SHP77 (cell line): ENCODE measurements at regions not wholly inside any gene's neighbourhood (a gene's known extent, or its start where the extent isn't known, plus 50 kb on each side); places are given as distances from the start of the nearest gene placed in this dataset.
"Not testable (repeated sequence)": the region's sequence is repeated elsewhere in the genome, so short reads cannot be mapped to it uniquely, and the experiment has no call there.

Source experiments
- DNase-seq, 2 experiments: peaks; one replicate each; lab custom pipeline; 2025; lab: John Stamatoyannopoulos, UW

DNA sequence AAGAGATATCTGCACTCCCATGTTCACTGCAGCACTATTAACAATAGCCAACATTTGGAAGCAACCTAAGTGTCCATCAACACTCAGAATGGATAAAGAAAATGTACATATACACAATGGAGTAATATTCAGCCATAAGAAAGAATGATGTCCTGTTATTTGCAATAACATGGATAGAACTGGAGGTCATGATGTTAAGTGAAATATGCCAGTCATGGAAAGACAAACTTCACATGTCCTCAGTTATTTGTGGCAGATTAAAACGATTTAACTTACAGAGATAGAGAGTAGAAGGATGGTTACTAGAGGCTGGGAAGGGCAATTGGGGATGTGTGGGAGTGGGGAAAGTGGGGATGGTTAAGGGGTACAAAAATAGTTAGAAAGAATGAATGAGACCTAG is 110.3 kb upstream of the PCSK5 start:
- no peak for DNase-seq

DNA sequence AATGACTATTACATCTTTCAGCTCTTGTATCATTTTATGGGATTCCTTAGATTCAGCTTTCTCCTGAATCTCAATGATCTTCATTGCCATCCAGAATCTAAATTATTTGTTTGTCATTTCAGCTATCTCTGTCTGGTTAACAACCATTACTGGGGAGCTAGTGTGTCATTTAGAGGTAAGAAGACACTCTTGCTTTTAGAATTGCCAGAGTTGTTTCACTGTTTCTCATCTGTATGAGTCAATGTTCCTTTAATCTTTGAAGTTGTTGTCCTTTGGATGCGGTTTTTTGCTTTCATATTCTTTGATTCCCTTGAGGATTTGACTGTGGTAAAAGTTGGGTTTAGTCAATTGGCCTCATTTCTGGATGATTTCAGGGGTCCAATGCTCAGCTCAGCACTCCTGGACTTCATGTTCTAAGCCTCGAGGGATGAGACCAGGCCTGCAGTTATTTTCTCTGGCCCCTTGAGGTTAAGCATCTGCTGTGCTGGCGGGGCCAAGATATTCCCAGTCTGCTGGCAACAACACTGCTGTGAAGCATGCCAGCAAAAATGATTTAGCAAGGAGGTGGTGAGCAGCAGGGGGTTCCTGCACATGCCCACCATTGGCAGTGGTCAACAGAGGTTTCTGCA is 102.4 kb upstream of the PCSK5 start:
- no peak for DNase-seq

- DNase-seq, result no peak
Measured at GRCh38 chr9:75797085-75797580, 93.3 kb upstream of the PCSK5 start.

- DNase-seq, result no peak
Measured at GRCh38 chr9:75798505-75798904, 92.0 kb upstream of the PCSK5 start.

DNA sequence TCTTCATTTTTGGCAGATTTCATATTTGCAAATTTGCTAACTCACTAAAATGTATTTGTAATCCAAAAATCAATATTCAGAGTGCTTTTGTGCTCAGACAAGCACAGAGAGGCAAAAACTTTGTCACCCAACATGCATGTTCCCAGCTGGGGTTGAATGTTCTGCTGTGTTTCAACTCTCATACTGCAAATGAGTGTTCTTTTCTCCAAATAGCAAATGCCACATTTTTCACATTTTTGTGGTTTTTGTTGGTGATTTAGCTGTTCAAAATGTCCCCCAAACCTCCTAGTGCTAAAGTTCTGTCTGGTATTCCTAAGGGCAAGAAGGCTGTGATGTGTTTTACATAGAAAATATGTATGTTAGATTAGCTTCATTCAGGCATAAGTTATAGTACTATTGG is 87.3 kb upstream of the PCSK5 start:
- no peak for DNase-seq

DNA sequence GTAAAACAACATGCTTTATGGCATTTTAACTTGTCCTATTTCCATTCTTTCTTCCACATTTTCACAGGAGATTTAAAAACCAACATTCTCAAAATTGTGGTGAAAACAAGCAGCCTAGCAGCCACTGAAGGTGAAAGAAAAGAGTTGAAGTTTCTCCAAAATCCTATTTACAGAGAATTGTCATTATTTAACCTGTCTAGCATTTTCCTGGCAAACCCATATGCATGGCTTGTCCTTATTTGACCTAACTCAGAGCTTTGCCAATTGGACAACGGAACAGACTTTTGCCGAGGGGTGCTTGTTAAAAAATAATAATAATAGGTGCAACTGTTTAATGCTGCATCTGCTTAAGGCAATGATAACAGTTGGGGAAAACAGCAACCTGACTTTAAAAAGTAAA is 80.4 kb upstream of the PCSK5 start:
- DNase-seq, result no peak

DNA sequence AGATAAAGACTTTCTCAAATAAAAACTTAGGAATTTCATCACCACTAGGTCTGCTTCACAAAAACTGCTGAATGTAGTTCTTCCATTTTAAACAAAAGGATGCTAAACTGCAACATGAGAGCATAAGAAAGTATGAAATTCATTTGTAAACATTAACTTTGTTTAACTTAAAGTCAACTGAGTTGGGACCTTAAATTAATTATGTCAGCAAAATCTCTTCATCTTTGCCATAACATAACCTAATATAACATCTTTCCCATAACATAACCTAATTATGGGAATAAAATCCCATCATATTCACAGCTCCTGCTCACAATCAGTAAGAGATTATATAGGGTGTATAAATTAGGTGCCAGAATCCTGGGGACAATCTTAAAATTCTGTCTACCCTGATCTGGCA is 78.8 kb upstream of the PCSK5 start:
- DNase-seq, result no peak

- DNase-seq, result no peak
Measured at GRCh38 chr9:75812141-75812540, 78.3 kb upstream of the PCSK5 start.

- DNase-seq, result no peak
Measured at GRCh38 chr9:75814667-75815066, 75.8 kb upstream of the PCSK5 start.

- not testable (repeated sequence) for DNase-seq
Measured at GRCh38 chr9:75820471-75821115, 69.9 kb upstream of the PCSK5 start.

- no peak for DNase-seq
Measured at GRCh38 chr9:75823151-75823550, 67.3 kb upstream of the PCSK5 start.

GRCh38 chr9:75824816-75825568 is 65.5 kb upstream of the PCSK5 start:
- no peak for DNase-seq

DNA sequence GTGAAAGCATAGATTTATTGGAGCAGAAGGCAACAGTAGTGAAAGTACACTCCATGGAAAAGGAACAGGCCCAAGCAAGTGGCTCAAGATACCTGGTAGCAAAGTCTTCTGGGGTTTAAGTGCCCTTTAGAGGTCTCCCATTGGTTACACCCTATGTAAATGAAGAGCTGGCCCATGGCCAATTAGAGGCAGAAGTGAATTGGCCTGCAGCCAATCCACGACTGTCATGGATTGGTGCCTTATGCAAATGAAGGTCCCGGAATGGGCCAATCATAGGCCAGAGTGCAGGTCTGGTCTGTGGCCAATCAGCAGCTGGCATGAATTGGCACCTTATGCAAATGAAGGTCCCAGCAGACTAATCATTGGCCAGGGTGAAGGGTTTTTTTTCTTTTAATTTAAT is 64.2 kb upstream of the PCSK5 start:
- DNase-seq, result no peak

DNA sequence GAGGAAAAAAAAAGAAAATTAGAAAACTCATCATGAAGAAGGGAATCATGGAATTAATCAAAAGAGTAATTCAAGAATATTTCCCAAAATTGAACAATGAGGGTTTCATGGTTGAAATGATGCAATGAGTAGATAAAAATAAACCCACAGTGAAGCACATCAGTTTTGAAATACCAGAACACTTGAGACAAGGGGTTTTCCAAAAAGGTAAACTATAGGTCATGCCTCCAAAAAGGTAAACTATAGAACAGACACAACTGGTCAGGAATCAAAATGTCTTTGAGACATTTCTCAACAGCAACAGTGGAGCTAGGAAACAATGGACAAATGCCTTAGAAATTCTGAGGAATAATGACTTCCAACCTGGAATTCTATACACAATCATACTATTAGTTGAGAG is 60.2 kb upstream of the PCSK5 start:
- DNase-seq, result no peak

- no peak for DNase-seq
Measured at GRCh38 chr9:75833778-75834177, 56.7 kb upstream of the PCSK5 start.

GRCh38 chr9:75834878-75835277 is 55.6 kb upstream of the PCSK5 start:
- no peak for DNase-seq
